ENCODE measurements at regions not wholly inside any gene's neighbourhood (a gene's known extent, or its start where the extent isn't known, plus 50 kb on each side); places are given as distances from the start of the nearest gene placed in this dataset.

- no peak for TF ChIP-seq CTCF (IDR thresholded peaks at IDR 0.05; ENCODE audit: extremely low read depth, missing control alignments)
- DNase-seq (ENCODE audit: low spot score): no peak
Observed at GRCh38 chr7:106802589-106802988, 62.5 kb upstream of the PIK3CG start.

- TF ChIP-seq CTCF (IDR thresholded peaks at IDR 0.05; ENCODE audit: extremely low read depth, missing control alignments): no peak
- DNase-seq (ENCODE audit: low spot score): no peak
Observed at GRCh38 chr7:106806556-106806955, 58.5 kb upstream of the PIK3CG start.

- DNase-seq (ENCODE audit: low spot score): no peak
- no peak for TF ChIP-seq CTCF (IDR thresholded peaks at IDR 0.05; ENCODE audit: extremely low read depth, missing control alignments)
Observed at GRCh38 chr7:106807474-106807873, 57.6 kb upstream of the PIK3CG start.

GRCh38 chr7:106808967-106809635 lies 56.0 kb upstream of the PIK3CG start:
- no peak for TF ChIP-seq CTCF (IDR thresholded peaks at IDR 0.05; ENCODE audit: extremely low read depth, missing control alignments)
- no peak for DNase-seq (ENCODE audit: low spot score)

GRCh38 chr7:106811472-106811871 lies 53.6 kb upstream of the PIK3CG start:
- no peak for DNase-seq (ENCODE audit: low spot score)
- TF ChIP-seq CTCF (IDR thresholded peaks at IDR 0.05; ENCODE audit: extremely low read depth, missing control alignments): no peak

- no peak for TF ChIP-seq CTCF (IDR thresholded peaks at IDR 0.05; ENCODE audit: extremely low read depth, missing control alignments)
- DNase-seq (ENCODE audit: low spot score): peak; percentile 24
Observed at GRCh38 chr7:106812027-106812643, 52.9 kb upstream of the PIK3CG start.

GRCh38 chr7:106813705-106814305 lies 51.3 kb upstream of the PIK3CG start:
- no peak for DNase-seq (ENCODE audit: low spot score)
- no peak for TF ChIP-seq CTCF (IDR thresholded peaks at IDR 0.05; ENCODE audit: extremely low read depth, missing control alignments)
